HG02884 (cell line): ENCODE measurements at regions not wholly inside any gene's neighbourhood (a gene's known extent, or its start where the extent isn't known, plus 50 kb on each side); places are given as distances from the start of the nearest gene placed in this dataset.

Experiments used
- ATAC-seq: cut with Tn5 transposase; IDR thresholded peaks from one replicate; pipeline ENCODE4 v1.9.1; 2021; ENCODE audit warnings: mild to moderate bottlenecking, moderate library complexity; ENCODE audit not compliant: unreplicated experiment

GRCh38 chr4:123308667-123309066, 87.9 kb upstream of the SPRY1 start:
- no peak for ATAC-seq

GRCh38 chr4:123312116-123312515, 84.5 kb upstream of the SPRY1 start:
- ATAC-seq: no peak

DNA sequence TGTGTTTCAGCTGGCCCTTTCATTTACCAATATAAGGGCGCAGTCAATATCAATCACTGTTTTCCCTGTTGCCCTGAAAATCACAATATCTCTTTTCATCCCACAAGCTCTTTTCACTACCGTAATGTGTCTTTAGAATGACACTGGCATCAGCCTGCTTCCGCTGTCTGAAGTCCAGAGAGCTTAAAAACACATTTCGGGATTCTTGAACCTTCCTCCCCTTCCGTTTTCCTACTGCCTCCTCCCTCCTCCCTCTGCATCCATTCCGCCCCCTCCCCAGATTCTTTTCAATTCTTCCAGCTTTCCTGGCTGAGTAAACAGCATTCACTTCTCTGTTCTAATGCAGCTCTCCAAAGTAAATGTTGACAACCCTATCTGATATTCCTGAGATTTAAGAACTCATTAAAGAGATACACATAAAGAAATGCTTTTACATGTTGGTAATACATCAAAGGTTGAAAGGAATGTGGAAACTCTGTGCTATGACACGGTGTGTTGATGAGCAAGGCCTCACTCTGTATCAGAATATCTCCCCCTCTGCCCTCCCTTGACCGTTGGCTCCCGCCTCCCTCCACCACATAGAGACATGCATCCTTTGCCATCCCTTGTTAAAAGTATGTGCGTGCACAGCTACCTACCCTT, 83.5 kb upstream of the SPRY1 start:
- no peak for ATAC-seq

DNA sequence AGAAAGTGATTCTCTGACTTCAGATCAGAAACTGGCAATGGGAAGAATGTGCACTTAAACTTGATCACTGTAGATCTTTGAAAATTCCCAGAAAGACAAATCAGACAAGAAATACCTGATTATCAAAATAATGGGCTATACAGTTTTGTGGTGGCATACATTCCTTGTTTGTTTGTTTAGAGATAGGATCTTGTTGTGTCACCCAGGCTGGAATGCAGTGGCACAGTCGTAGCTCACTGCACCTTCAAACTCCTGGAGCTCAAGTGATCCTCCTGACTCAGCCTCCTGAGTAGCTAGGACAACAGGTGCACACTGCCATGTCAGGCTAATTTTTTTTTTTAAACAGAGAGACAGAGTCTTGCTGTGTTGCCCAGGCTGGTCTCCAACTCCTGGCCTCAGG, 81.0 kb upstream of the SPRY1 start:
- no peak for ATAC-seq

- no peak for ATAC-seq
These were observed 79.4 kb upstream of the SPRY1 start for GRCh38 chr4:123317211-123317610.

- no peak for ATAC-seq
These were observed 77.0 kb upstream of the SPRY1 start for GRCh38 chr4:123319639-123320038.

- no peak for ATAC-seq
These were observed 72.6 kb upstream of the SPRY1 start for GRCh38 chr4:123323998-123324397.

DNA sequence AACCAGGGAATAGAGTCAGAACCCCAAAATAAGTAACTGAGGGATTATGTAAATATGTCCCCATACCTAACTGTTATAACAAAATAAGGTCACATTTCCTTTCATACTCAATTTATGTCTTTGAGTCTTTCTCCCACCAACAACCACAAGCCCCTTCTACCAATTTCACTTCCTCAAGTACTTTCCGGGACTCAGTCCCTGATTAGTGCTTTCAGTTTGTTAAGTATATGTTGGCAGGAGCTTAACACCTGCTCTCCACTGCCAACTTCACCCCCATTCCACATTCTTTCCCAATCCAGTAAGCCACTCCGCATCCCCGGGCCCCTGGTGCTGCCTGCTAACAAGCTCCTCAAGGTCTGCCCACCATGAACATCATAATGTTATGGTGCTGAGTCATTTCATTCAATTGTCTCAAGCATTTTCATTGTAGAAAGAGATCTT, 71.3 kb upstream of the SPRY1 start:
- peak; percentile 95 for ATAC-seq

GRCh38 chr4:123327346-123327745, 69.2 kb upstream of the SPRY1 start:
- ATAC-seq: no peak

DNA sequence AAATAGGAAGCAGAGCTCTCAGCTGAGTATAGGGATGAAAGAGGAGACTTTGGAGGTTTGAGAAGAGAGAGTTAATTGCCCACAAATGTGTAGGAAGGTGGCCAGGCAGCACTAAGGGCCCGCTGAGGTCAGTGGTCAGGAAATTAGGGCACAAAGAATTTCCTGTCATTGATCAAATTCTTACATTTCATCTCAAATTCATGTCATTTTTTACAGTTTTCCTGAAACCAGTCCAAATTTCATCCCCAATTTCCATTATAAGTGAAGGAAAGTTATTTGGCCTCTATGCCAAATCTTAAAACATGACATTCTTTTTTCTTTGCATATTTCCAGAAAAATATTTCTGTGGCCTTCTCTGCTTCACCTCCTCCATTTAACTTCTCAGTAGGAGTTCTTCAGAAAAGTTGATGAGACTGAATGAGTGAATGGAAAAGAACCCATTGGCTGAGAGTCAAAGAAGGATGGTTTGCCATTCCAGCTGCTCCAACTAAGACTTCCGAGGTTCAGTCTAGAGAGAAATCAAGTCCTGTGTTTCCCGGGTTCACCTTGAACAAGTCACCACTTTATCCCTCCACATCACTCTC, 68.7 kb upstream of the SPRY1 start:
- no peak for ATAC-seq

DNA sequence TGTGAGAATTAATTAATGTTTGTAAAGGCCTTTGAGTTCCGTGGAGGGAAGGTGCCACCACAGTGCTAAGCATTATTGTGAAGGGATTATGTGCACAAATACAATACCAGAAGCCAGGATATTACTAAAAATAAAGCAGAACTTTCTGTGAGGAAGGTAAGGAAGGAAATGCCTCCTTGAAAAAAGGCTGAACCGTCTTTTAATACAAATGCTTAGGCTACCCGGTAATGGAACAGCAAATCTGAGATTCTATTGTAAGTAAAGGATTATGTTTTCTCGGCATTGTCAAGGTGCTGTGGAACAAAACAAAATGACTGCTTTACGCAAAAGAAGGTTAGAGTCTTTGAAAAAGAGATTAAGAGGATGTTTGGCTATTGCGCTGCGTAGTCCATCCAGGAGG, 57.9 kb upstream of the SPRY1 start:
- ATAC-seq: no peak

DNA sequence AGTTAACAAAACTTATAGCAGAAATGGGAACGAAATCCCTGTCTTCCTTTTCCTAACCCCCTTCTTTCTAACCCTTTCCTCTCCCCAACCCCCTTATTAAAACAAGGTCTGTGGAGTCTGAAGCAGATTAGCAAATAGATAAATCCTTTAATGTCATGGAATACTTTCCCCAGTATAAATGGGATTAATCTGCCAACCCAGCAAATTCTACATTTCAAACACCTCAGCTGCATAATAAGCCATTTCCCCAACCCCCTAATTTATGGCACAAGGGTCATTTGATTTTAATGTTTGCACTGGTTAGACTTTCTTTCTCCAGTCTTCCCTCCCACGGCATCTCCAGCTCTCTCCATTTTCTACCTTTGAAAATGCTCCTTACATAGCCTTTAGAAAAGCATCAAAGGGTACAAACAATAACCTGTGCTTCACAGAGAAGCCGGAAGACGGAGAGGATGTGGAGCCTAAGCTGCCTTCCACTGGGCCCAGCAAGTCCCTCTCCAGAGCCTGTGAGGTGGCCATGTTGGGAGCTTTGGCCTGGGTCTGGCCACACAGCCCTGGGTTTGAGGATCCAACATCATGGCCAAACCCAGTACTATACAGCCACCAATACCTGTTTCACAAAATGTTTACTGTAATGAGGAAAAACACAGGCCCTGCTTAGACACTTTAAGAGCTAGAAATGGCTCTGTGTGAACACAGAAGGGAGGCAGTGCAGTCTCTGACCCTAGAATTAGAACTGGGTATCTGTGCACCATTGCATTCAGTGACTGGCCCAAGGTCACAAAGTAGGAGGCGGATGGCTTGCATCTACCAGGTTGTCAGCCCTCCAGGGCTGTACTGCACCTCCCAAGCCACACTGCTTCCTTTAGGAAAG, 56.9 kb upstream of the SPRY1 start:
- no peak for ATAC-seq

DNA sequence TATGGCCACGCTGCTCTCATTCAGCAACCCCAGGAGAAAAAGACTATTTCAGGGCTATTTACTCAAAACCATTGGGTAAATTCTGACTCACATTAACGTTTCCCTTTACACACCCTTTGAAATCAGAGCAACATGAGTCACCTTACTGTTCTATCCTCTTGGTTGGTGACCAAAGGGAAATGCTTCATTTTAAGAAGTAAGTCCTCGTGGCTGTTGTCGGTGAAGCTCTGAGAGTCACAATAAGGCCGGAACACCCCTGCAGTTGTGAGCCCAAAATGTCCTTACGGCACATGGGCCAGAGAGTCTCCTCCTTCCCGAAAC, 56.3 kb upstream of the SPRY1 start:
- ATAC-seq: no peak

- no peak for ATAC-seq
These were observed 54.1 kb upstream of the SPRY1 start for GRCh38 chr4:123342498-123342897.

DNA sequence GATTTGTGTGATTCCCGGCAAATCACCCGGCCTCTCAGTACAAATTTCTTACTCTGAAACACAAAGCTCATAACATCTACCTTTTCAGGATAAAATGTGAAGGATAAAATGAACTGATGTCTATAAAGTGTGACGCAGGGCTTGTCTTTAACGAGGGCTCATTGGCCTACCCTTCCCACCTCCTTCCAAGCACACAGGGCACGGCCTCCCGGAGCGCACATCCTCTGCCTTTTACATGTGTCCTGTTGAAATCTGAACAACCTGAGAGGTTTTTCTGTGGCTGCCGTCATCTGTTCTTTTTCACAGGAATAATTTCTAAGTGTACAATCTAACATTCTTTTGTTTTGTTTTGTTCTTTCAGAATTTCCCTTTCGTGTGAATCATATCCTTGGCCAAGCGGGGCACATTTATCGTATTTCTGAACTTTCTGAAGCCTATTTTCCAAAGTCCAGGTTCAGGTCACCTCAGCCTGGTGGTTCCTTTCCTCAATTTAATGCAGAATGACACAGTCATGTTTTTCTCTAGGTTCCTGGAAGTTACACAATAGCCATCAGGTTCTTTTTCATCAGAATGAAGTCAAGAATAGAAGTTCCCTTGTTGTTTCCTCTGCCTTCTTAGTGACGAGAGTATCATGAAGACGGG, 53.1 kb upstream of the SPRY1 start:
- ATAC-seq: no peak

- no peak for ATAC-seq
These were observed 51.3 kb upstream of the SPRY1 start for GRCh38 chr4:123345137-123345934.

DNA sequence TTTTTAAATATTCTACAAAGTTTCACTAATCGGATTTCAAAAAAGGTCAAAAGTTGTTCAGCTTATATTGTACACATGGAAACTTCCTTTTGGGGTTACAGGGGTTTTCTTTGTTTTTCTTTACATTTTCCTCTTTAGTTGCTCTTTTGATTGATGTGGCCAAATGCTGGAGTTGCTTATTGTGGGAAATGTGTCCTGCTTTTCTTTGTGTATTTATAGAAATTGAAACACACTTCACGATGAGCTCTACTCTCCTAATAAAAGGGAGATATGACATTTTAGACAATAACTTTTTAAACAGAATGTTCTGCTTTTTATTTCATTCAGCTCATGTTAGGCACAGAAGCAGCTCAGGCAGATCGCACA, 50.7 kb upstream of the SPRY1 start:
- ATAC-seq: no peak

- no peak for ATAC-seq
These were observed 50.2 kb upstream of the SPRY1 start for GRCh38 chr4:123346330-123346940.
